ENCODE measurements at regions not wholly inside any gene's neighbourhood (a gene's known extent, or its start where the extent isn't known, plus 50 kb on each side); places are given as distances from the start of the nearest gene placed in this dataset.

GRCh38 chr18:21191596-21192307 lies 50.3 kb upstream of the GREB1L start:
- TF ChIP-seq CTCF (IDR thresholded peaks at IDR 0.05 in 8 of 11, conservative IDR thresholded peaks at IDR 0.05 in 3 of 11) (peak in 4 of 11 experiments; percentile 10 to 31 (median 18)), POLR2A (IDR thresholded peaks at IDR 0.05) (no peak), POLR2AphosphoS5 (IDR thresholded peaks at IDR 0.05) (no peak)
